Transverse colon (tissue), 4 donors: ENCODE measurements at regions not wholly inside any gene's neighbourhood (a gene's known extent, or its start where the extent isn't known, plus 50 kb on each side); places are given as distances from the start of the nearest gene placed in this dataset.

ENCODE experiments used
- DNase-seq: peaks from one replicate; pipeline ENCODE4 v3.0.0-alpha.2; 2019
- H3K27ac ChIP-seq, 4 donors: fragments of 200-600 bp; sonication (generic); 2 replicates each; pipeline ENCODE4 v1.5.1; 2016 to 2018; ENCODE audit warnings: inconsistent platforms in 4 of 4
- H3K27me3 ChIP-seq: fragments of 200-600 bp; sonication (generic); 2 replicates; pipeline ENCODE4 v1.5.1; 2017; ENCODE audit warnings: inconsistent platforms
- H3K36me3 ChIP-seq, 4 donors: fragments of 200-600 bp; sonication (generic); 2 replicates each; pipeline ENCODE4 v1.5.1; 2017 to 2019; ENCODE audit warnings: inconsistent platforms in 4 of 4
- H3K4me1 ChIP-seq, 4 donors: fragments of 200-600 bp; sonication (generic); 2 replicates each; pipeline ENCODE4 v1.5.1; 2017 to 2020; ENCODE audit warnings: inconsistent platforms in 4 of 4
- H3K4me3 ChIP-seq, 4 donors: fragments of 200-600 bp; sonication (generic); 1 replicate in 1 of 4; 2 replicates in 3 of 4; pipeline versions ENCODE4 v1.5.1 to v1.6.1; 2017 to 2019; ENCODE audit warnings: inconsistent platforms in 4 of 4
- H3K9me3 ChIP-seq, 2 donors: fragments of 200-600 bp; sonication (generic); 2 replicates each; pipeline ENCODE4 v1.5.1; 2017 to 2019; ENCODE audit warnings: inconsistent platforms in 2 of 2
- EP300 ChIP-seq: sonication (generic); formaldehyde crosslinking; IDR thresholded peaks from one replicate; pipeline ENCODE4 v1.6.1; 2017; ENCODE audit warnings: antibody characterized with exemption, low read depth
- POLR2A ChIP-seq: fragments of 450-650 bp; IDR thresholded peaks from one replicate; pipeline ENCODE4 v1.6.1; 2016; ENCODE audit warnings: antibody characterized with exemption, mild to moderate bottlenecking, moderate library complexity
- POLR2AphosphoS5 ChIP-seq, 3 donors: sonication (generic); formaldehyde crosslinking; IDR thresholded peaks; one replicate each; pipeline ENCODE4 v1.6.1; 2016; ENCODE audit warnings: antibody characterized with exemption in 3 of 3
- WGBS, 2 donors: methylation state at CpG; one replicate each; pipeline ENCODE4 v1.1.5; 2018; ENCODE audit warnings: low coverage in 1 of 2; 5-methylcytosine and 5-hydroxymethylcytosine counted together
- in situ Hi-C, 4 donors: fragments of 200-750 bp; cut with MboI; loops; one replicate each; pipeline versions ENCODE4 v1.15.0 to v1.15.1; 2017; ENCODE audit warnings: low sequenced_read_pairs in 3 of 4, low pct_ligation_motif_present in 1 of 4, low pct_unique_long_range_greater_than_20kb in 1 of 4
- intact Hi-C: fragments of 100-400 bp; cut with DNase I; formaldehyde crosslinking; loops from one replicate; pipeline ENCODE4 v1.15.1; 2023; ENCODE audit warnings: low total_unique reads
- TF ChIP-seq, protein P1 (sequence below), 5 experiments: fragments of 200-600 bp in 3 of 5; fragments of 450-650 bp in 2 of 5; sonication (generic) in 3 of 5; IDR thresholded peaks; 1 replicate in 2 of 5; 2 replicates in 3 of 5; pipeline ENCODE4 v1.5.1; 2016 to 2017; ENCODE audit warnings: antibody characterized with exemption in 5 of 5, inconsistent platforms in 3 of 5, mild to moderate bottlenecking in 2 of 5, moderate library complexity in 1 of 5

DNA sequence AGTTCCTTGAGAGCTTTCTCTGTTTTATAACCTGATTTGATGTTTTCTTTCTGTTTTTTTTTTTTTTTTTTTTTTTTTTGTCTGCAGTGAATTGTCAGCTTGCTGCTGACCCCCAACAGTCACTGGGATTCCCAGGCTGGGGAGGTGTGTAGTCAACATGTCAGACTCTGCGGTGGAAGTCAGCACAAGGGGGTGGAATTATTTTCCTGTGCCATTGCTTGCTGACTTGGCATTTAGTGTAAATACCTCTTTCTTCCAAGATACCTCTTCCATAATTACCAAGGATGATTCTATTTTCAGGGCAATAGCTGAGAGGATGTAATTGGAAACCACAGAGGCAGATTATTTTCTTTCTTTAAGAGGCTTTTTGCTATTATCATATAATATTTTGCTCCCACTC lies 266.3 kb downstream of the CCDC85A start:
- intact Hi-C loops, result no loop called here
- no peak overlapping the region for H3K27ac ChIP-seq
- H3K9me3 ChIP-seq, result peaks cover 0 to 3% of the 10 kb centered on the region in 2 donors
- WGBS, 2 donors, result 82% methylated on average over 1 of the region's 1 CpG; no CpG with 5 or more reads in 1 of the 2 donors
- in situ Hi-C loops, result no loop called here
- no peak for DNase-seq
- H3K36me3 ChIP-seq, result no peaks in the 10 kb centered on the region
- no peaks in the 10 kb centered on the region for H3K27me3 ChIP-seq
- peaks cover 0 to 13% (median 2%) of the 10 kb centered on the region in 4 donors for H3K4me1 ChIP-seq
- TF ChIP-seq, protein P1, sequence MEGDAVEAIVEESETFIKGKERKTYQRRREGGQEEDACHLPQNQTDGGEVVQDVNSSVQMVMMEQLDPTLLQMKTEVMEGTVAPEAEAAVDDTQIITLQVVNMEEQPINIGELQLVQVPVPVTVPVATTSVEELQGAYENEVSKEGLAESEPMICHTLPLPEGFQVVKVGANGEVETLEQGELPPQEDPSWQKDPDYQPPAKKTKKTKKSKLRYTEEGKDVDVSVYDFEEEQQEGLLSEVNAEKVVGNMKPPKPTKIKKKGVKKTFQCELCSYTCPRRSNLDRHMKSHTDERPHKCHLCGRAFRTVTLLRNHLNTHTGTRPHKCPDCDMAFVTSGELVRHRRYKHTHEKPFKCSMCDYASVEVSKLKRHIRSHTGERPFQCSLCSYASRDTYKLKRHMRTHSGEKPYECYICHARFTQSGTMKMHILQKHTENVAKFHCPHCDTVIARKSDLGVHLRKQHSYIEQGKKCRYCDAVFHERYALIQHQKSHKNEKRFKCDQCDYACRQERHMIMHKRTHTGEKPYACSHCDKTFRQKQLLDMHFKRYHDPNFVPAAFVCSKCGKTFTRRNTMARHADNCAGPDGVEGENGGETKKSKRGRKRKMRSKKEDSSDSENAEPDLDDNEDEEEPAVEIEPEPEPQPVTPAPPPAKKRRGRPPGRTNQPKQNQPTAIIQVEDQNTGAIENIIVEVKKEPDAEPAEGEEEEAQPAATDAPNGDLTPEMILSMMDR (IDR thresholded peaks at IDR 0.05), result no peak
- no peak overlapping the region for H3K4me3 ChIP-seq

DNA sequence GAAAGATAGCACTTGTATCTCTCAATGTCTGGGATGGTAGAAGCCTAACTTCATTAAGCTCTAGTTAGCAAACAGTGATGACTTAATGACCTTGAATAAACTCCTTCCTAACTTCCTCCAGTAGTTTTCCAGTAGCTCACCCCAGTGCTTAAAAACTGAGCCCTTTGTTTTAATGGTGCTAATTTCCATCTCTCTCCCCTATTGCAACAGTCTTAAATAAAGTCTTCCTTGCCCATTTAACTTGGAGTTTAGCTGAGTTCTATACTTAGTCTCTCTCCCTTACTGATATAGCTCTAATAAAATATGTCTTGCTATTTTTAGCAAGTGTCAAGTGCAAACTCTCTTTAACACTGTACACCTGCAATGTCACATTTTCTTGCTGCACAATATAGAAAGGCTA lies 267.0 kb downstream of the CCDC85A start:
- in situ Hi-C loops, result no loop called here
- H3K4me1 ChIP-seq, result peaks cover 0 to 13% (median 2%) of the 10 kb centered on the region in 4 donors
- no peak overlapping the region for H3K27ac ChIP-seq
- peaks cover 0 to 3% of the 10 kb centered on the region in 2 donors for H3K9me3 ChIP-seq
- no peaks in the 10 kb centered on the region for H3K36me3 ChIP-seq
- no peak for DNase-seq
- TF ChIP-seq, protein P1 (IDR thresholded peaks at IDR 0.05), result no peak
- TF ChIP-seq POLR2A, result no peak
- no peak for TF ChIP-seq POLR2AphosphoS5 (IDR thresholded peaks at IDR 0.05)
- TF ChIP-seq EP300, result no peak
- intact Hi-C loops, result no loop called here
- no peak overlapping the region for H3K4me3 ChIP-seq
- no peaks in the 10 kb centered on the region for H3K27me3 ChIP-seq

DNA sequence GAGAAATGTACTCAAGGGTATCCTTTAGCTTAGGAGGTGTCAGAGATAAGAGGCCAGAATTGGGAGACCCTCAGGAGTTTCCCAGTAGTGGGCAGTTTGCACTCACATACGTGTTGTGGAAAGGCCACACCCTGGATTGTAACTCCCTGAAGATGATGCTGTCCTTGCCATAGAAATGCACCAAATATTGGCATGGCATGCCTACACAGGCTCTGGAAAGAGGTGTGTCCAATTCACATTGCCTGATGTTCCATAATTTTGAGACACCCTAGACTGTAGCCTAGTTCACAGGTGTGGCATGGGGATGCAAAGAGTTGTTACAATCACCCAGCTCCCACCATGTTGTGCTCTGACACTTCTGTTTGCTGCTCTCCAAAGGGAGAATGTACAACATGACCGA lies 271.9 kb downstream of the CCDC85A start:
- no peak for TF ChIP-seq EP300
- TF ChIP-seq, protein P1 (IDR thresholded peaks at IDR 0.05), result no peak
- TF ChIP-seq POLR2AphosphoS5 (IDR thresholded peaks at IDR 0.05), result no peak
- Histone ChIP-seq H3K4me3 (no peak overlapping the region), H3K36me3 (no peaks in the 10 kb centered on the region), H3K27ac (no peak overlapping the region), H3K27me3 (no peaks in the 10 kb centered on the region), H3K9me3 (peaks cover 0 to 3% of the 10 kb centered on the region in 2 donors), H3K4me1 (no peaks in the 10 kb centered on the region)
- in situ Hi-C loops (no loop called here), intact Hi-C loops (no loop called here)
- WGBS, 2 donors, result 60 to 82% methylated on average over 1 to 2 of the region's 2 CpGs
- DNase-seq, result no peak

DNA sequence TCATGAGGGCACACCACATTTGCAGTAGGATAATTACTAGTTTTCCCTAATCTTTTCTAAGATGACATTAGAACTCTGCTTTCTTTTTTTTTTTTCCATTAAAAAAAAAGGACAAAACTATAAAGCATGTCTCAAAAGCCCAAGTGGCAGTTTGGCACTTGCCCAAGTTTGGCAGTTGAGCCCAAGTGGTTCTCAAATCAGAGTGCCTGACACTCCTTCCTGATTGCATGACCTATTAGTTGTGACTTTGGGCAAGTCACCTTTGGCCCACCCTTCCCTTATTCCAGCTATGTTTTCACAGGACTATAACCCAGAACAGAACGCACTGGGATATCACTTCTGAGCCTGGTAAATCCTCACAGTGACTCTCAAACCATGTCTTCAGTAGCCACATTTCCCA lies 273.0 kb downstream of the CCDC85A start:
- intact Hi-C loops, result no loop called here
- Histone ChIP-seq H3K9me3 (no peaks in the 10 kb centered on the region), H3K4me3 (no peak overlapping the region), H3K27me3 (no peaks in the 10 kb centered on the region), H3K36me3 (no peaks in the 10 kb centered on the region), H3K4me1 (no peaks in the 10 kb centered on the region), H3K27ac (no peak overlapping the region)
- no peak for DNase-seq
- TF ChIP-seq EP300 (no peak), POLR2A (no peak), POLR2AphosphoS5 (IDR thresholded peaks at IDR 0.05) (no peak)
- TF ChIP-seq, protein P1 (IDR thresholded peaks at IDR 0.05), result no peak
- 71% methylated on average over 1 of the region's 1 CpG; no CpG with 5 or more reads in 1 of the 2 donors for WGBS, 2 donors
- in situ Hi-C loops, result no loop called here
